Activated CD4-positive, alpha-beta T cell treated with anti-CD3 and anti-CD28 coated beads for 36 hours (primary cell): ENCODE measurements at regions not wholly inside any gene's neighbourhood (a gene's known extent, or its start where the extent isn't known, plus 50 kb on each side); places are given as distances from the start of the nearest gene placed in this dataset.

ENCODE experiments used
- ATAC-seq: fragments of 200-7000 bp; cut with Tn5 transposase; one replicate; pipeline ENCODE4 v1.10.0; 2021; ENCODE audit warnings: mild to moderate bottlenecking, moderate library complexity
- CTCF ChIA-PET: fragments of 350-600 bp; sonication (Branson Sonifier 250); formaldehyde crosslinking; loops from one replicate; lab custom pipeline; 2021; ENCODE audit warnings: antibody characterized with exemption; lab: Charles Lee
- POLR2A ChIA-PET: fragments of 350-600 bp; sonication (Branson Sonifier 250); formaldehyde crosslinking; loops from one replicate; lab custom pipeline; 2021; ENCODE audit warnings: antibody characterized with exemption, inconsistent platforms; lab: Charles Lee
- DNase-seq: peaks from one replicate; pipeline ENCODE4 v3.0.0-alpha.2; 2020
- H3K27ac Mint-ChIP-seq: one replicate; pipeline ENCODE4 v1.8.0; 2021; ENCODE audit warnings: mixed read lengths
- H3K27me3 Mint-ChIP-seq: one replicate; pipeline ENCODE4 v1.8.0; 2021; ENCODE audit warnings: mixed read lengths
- H3K36me3 Mint-ChIP-seq: one replicate; pipeline ENCODE4 v1.8.0; 2021; ENCODE audit warnings: low read depth, mixed read lengths
- H3K4me1 Mint-ChIP-seq: one replicate; pipeline ENCODE4 v1.8.0; 2021; ENCODE audit warnings: mixed read lengths
- H3K4me3 Mint-ChIP-seq: one replicate; pipeline ENCODE4 v1.8.0; 2021; ENCODE audit warnings: mild to moderate bottlenecking, moderate library complexity, mixed read lengths
- H3K9me3 Mint-ChIP-seq: one replicate; pipeline ENCODE4 v1.8.0; 2021; ENCODE audit warnings: low read depth, mixed read lengths
- intact Hi-C, 2 experiments: fragments of 100-400 bp; cut with DNase I in 1 of 2; cut with micrococcal nuclease in 1 of 2; formaldehyde crosslinking; loops; one replicate each; pipeline versions ENCODE4 v1.14.2 to v1.15.1; 2022 to 2024; cut with DNase I, micrococcal nuclease

GRCh38 chr5:33336891-33337636, 103.7 kb upstream of the TARS1 start:
- CTCF ChIA-PET, result no interaction called here
- no peaks in the 10 kb centered on the region for H3K36me3 Mint-ChIP-seq
- intact Hi-C loops, result no loop called here
- H3K27me3 Mint-ChIP-seq, result no peaks in the 10 kb centered on the region
- no peak overlapping the region for H3K4me3 Mint-ChIP-seq
- POLR2A ChIA-PET, result no interaction called here
- no peaks in the 10 kb centered on the region for H3K9me3 Mint-ChIP-seq
- DNase-seq (no peak), ATAC-seq (no peak)
- no peaks in the 10 kb centered on the region for H3K4me1 Mint-ChIP-seq
- no peak overlapping the region for H3K27ac Mint-ChIP-seq

GRCh38 chr5:33337637-33337992, 103.2 kb upstream of the TARS1 start:
- ATAC-seq, result no peak
- no peaks in the 10 kb centered on the region for H3K27me3 Mint-ChIP-seq
- H3K36me3 Mint-ChIP-seq, result no peaks in the 10 kb centered on the region
- DNase-seq, result no peak
- intact Hi-C loops, result no loop called here
- H3K27ac Mint-ChIP-seq, result no peak overlapping the region
- no peak overlapping the region for H3K4me3 Mint-ChIP-seq
- H3K9me3 Mint-ChIP-seq, result no peaks in the 10 kb centered on the region
- ChIA-PET POLR2A (no interaction called here), CTCF (no interaction called here)
- no peaks in the 10 kb centered on the region for H3K4me1 Mint-ChIP-seq

GRCh38 chr5:33338336-33339110, 102.2 kb upstream of the TARS1 start:
- DNase-seq (no peak), ATAC-seq (no peak)
- no peak overlapping the region for H3K27ac Mint-ChIP-seq
- H3K27me3 Mint-ChIP-seq, result no peaks in the 10 kb centered on the region
- no peaks in the 10 kb centered on the region for H3K9me3 Mint-ChIP-seq
- intact Hi-C loops, result no loop called here
- H3K4me3 Mint-ChIP-seq, result no peak overlapping the region
- no peaks in the 10 kb centered on the region for H3K36me3 Mint-ChIP-seq
- POLR2A ChIA-PET, result no interaction called here
- H3K4me1 Mint-ChIP-seq, result no peaks in the 10 kb centered on the region
- CTCF ChIA-PET, result no interaction called here

- H3K27ac Mint-ChIP-seq, result no peak overlapping the region
- no peak for DNase-seq
- ATAC-seq, result no peak
- intact Hi-C loops, result no loop called here
- H3K9me3 Mint-ChIP-seq, result no peaks in the 10 kb centered on the region
- ChIA-PET POLR2A (no interaction called here), CTCF (no interaction called here)
- no peaks in the 10 kb centered on the region for H3K4me1 Mint-ChIP-seq
- no peaks in the 10 kb centered on the region for H3K27me3 Mint-ChIP-seq
- H3K4me3 Mint-ChIP-seq, result no peak overlapping the region
- no peaks in the 10 kb centered on the region for H3K36me3 Mint-ChIP-seq
Observed at GRCh38 chr5:33339413-33339812, 101.4 kb upstream of the TARS1 start.

GRCh38 chr5:33340195-33340594, 100.6 kb upstream of the TARS1 start:
- H3K4me1 Mint-ChIP-seq, result no peaks in the 10 kb centered on the region
- H3K27me3 Mint-ChIP-seq, result no peaks in the 10 kb centered on the region
- DNase-seq (no peak), ATAC-seq (no peak)
- H3K9me3 Mint-ChIP-seq, result no peaks in the 10 kb centered on the region
- no peaks in the 10 kb centered on the region for H3K36me3 Mint-ChIP-seq
- no peak overlapping the region for H3K27ac Mint-ChIP-seq
- CTCF ChIA-PET, result no interaction called here
- POLR2A ChIA-PET, result no interaction called here
- H3K4me3 Mint-ChIP-seq, result no peak overlapping the region
- intact Hi-C loops, result no loop called here

- H3K4me1 Mint-ChIP-seq, result no peaks in the 10 kb centered on the region
- CTCF ChIA-PET, result no interaction called here
- H3K27ac Mint-ChIP-seq, result no peak overlapping the region
- no peaks in the 10 kb centered on the region for H3K36me3 Mint-ChIP-seq
- H3K9me3 Mint-ChIP-seq, result no peaks in the 10 kb centered on the region
- H3K4me3 Mint-ChIP-seq, result no peak overlapping the region
- no peak for ATAC-seq
- H3K27me3 Mint-ChIP-seq, result no peaks in the 10 kb centered on the region
- no peak for DNase-seq
- intact Hi-C loops, result no loop called here
- POLR2A ChIA-PET, result no interaction called here
Observed at GRCh38 chr5:33341351-33341750, 99.4 kb upstream of the TARS1 start.

- no peak for DNase-seq
- no peaks in the 10 kb centered on the region for H3K9me3 Mint-ChIP-seq
- intact Hi-C loops, result no loop called here
- ChIA-PET CTCF (interaction anchor here (0.5 kb wide), 1 partner anchor 1593 kb away, joined by 4 read pairs; no protein-coding TSS in a partner anchor), POLR2A (interaction anchor here (0.6 kb wide), 1 partner anchor 1101 kb away, joined by 4 read pairs; no protein-coding TSS in a partner anchor)
- H3K27ac Mint-ChIP-seq, result no peak overlapping the region
- ATAC-seq, result no peak
- H3K4me1 Mint-ChIP-seq, result no peaks in the 10 kb centered on the region
- H3K36me3 Mint-ChIP-seq, result no peaks in the 10 kb centered on the region
- no peak overlapping the region for H3K4me3 Mint-ChIP-seq
- no peaks in the 10 kb centered on the region for H3K27me3 Mint-ChIP-seq
Observed at GRCh38 chr5:33343676-33344327, 97.0 kb upstream of the TARS1 start.

- intact Hi-C loops, result no loop called here
- Mint-ChIP-seq H3K9me3 (peaks cover 5% of the 10 kb centered on the region), H3K4me3 (no peak overlapping the region), H3K36me3 (no peaks in the 10 kb centered on the region), H3K27me3 (no peaks in the 10 kb centered on the region), H3K27ac (no peak overlapping the region), H3K4me1 (no peaks in the 10 kb centered on the region)
- ATAC-seq (no peak), DNase-seq (no peak)
- ChIA-PET POLR2A (no interaction called here), CTCF (no interaction called here)
Observed at GRCh38 chr5:33346534-33346933, 94.2 kb upstream of the TARS1 start.

- Mint-ChIP-seq H3K27ac (no peak overlapping the region), H3K9me3 (peaks cover 1% of the 10 kb centered on the region), H3K4me3 (no peak overlapping the region), H3K27me3 (peaks cover 2% of the 10 kb centered on the region), H3K4me1 (peaks cover 2% of the 10 kb centered on the region), H3K36me3 (no peaks in the 10 kb centered on the region)
- ChIA-PET CTCF (no interaction called here), POLR2A (no interaction called here)
- DNase-seq (no peak), ATAC-seq (no peak)
- intact Hi-C loops, result no loop called here
Observed at GRCh38 chr5:33361781-33362180, 79.0 kb upstream of the TARS1 start.

GRCh38 chr5:33362915-33363314, 77.8 kb upstream of the TARS1 start:
- Mint-ChIP-seq H3K4me1 (peaks cover 2% of the 10 kb centered on the region), H3K27me3 (peaks cover 2% of the 10 kb centered on the region), H3K27ac (no peak overlapping the region), H3K4me3 (no peak overlapping the region), H3K9me3 (peaks cover 1% of the 10 kb centered on the region), H3K36me3 (no peaks in the 10 kb centered on the region)
- ATAC-seq, result no peak
- ChIA-PET CTCF (interaction anchor here (0.7 kb wide), 1 partner anchor 406 kb away, joined by 3 read pairs; no protein-coding TSS in a partner anchor), POLR2A (no interaction called here)
- intact Hi-C loops, result no loop called here
- no peak for DNase-seq

GRCh38 chr5:33363537-33363936, 77.2 kb upstream of the TARS1 start:
- Mint-ChIP-seq H3K4me3 (no peak overlapping the region), H3K27me3 (peaks cover under 1% of the 10 kb centered on the region), H3K27ac (no peak overlapping the region), H3K4me1 (peaks cover 2% of the 10 kb centered on the region), H3K9me3 (peaks cover under 1% of the 10 kb centered on the region), H3K36me3 (no peaks in the 10 kb centered on the region)
- intact Hi-C loops, result no loop called here
- POLR2A ChIA-PET, result no interaction called here
- CTCF ChIA-PET, result interaction anchor here (0.7 kb wide), 1 partner anchor 405 kb away, joined by 3 read pairs; no protein-coding TSS in a partner anchor
- DNase-seq, result no peak
- ATAC-seq, result no peak
